H1 (cell line): ENCODE measurements at regions not wholly inside any gene's neighbourhood (a gene's known extent, or its start where the extent isn't known, plus 50 kb on each side); places are given as distances from the start of the nearest gene placed in this dataset.
A peak's percentile ranks its signal among the peaks of the same experiment; 100 is the strongest.

ENCODE experiments used
- CTCF ChIA-PET: fragments of 300-600 bp; sonication (Branson Sonifier 250); formaldehyde crosslinking; loops from one replicate; lab custom pipeline; 2021; ENCODE audit not compliant: partially characterized antibody; lab: Charles Lee
- POLR2A ChIA-PET: fragments of 300-600 bp; sonication (Branson Sonifier 250); formaldehyde crosslinking; loops from one replicate; lab custom pipeline; 2021; ENCODE audit warnings: inconsistent platforms; ENCODE audit not compliant: partially characterized antibody; lab: Charles Lee
- DNase-seq, 2 experiments: peaks; one replicate each; pipeline versions ENCODE4 v3.0.0 to v3.0.0-alpha.2; 2010 to 2022; ENCODE audit warnings: low spot score in 2 of 2, low read depth in 1 of 2, mixed read lengths in 1 of 2
- FAIRE-seq: peaks from 2 replicates; lab custom pipeline; 2011; peaks lifted over from hg19 to GRCh38; lab: Jason Lieb, UNC
- H2AFZ ChIP-seq: 2 replicates; pipeline ENCODE4 v1.8.1; 2012; ENCODE audit warnings: low read length, inconsistent platforms
- H2AK5ac ChIP-seq: 2 replicates; pipeline ENCODE4 v1.6.1; 2013; ENCODE audit warnings: low read depth, low read length
- H2BK120ac ChIP-seq: replicated peaks from 2 replicates; pipeline ENCODE3; 2013; ENCODE audit warnings: low read depth, low read length, inconsistent platforms
- H2BK12ac ChIP-seq: 2 replicates; pipeline ENCODE4 v1.6.1; 2013; ENCODE audit warnings: low read depth, low read length
- H2BK15ac ChIP-seq: 2 replicates; pipeline ENCODE4 v1.6.1; 2013; ENCODE audit warnings: low read length
- H2BK20ac ChIP-seq: 2 replicates; pipeline ENCODE4 v1.6.1; 2013; ENCODE audit warnings: low read length
- H2BK5ac ChIP-seq: 2 replicates; pipeline ENCODE4 v1.6.1; 2013; ENCODE audit warnings: low read depth, low read length
- H3K14ac ChIP-seq: 2 replicates; pipeline ENCODE4 v1.6.1; 2013; ENCODE audit warnings: inconsistent platforms; ENCODE audit not compliant: insufficient read length
- H3K18ac ChIP-seq: 2 replicates; pipeline ENCODE4 v1.6.1; 2013; ENCODE audit warnings: low read length; ENCODE audit errors: extremely low read depth
- H3K23ac ChIP-seq: 2 replicates; pipeline ENCODE4 v1.6.1; 2013; ENCODE audit warnings: inconsistent platforms; ENCODE audit not compliant: insufficient read length
- H3K23me2 ChIP-seq: 2 replicates; pipeline ENCODE4 v1.6.1; 2013; ENCODE audit warnings: low read depth, low read length
- H3K27ac ChIP-seq: 2 replicates; pipeline ENCODE4 v1.6.1; 2011; ENCODE audit warnings: low read depth, low read length, inconsistent platforms
- H3K27me3 ChIP-seq, 4 experiments: replicated peaks in 1 of 4; 1 replicate in 1 of 4; 2 replicates in 3 of 4; pipeline versions ENCODE4 v1.6.1 to v1.8.1; 2011 to 2013; ENCODE audit warnings: low read length in 3 of 4, mild to moderate bottlenecking in 3 of 4, inconsistent platforms in 2 of 4, mixed read lengths in 2 of 4, moderate library complexity in 1 of 4; ENCODE audit not compliant: control insufficient read depth in 3 of 4, insufficient read depth in 3 of 4; ENCODE audit errors: extremely low read depth in 1 of 4
- H3K36me3 ChIP-seq, 4 experiments: 2 replicates each; pipeline versions ENCODE4 v1.6.1 to v1.8.1; 2011 to 2013; ENCODE audit warnings: mild to moderate bottlenecking in 4 of 4, low read length in 3 of 4, moderate library complexity in 2 of 4, control low read depth in 1 of 4, inconsistent platforms in 1 of 4; ENCODE audit not compliant: insufficient read depth in 4 of 4, control insufficient read depth in 2 of 4
- H3K4ac ChIP-seq: replicated peaks from 2 replicates; pipeline ENCODE3; 2013; ENCODE audit warnings: low read length, low read depth, mixed read lengths, inconsistent platforms; ENCODE audit not compliant: insufficient read length
- H3K4me1 ChIP-seq, 4 experiments: replicated peaks in 1 of 4; 1 replicate in 1 of 4; 2 replicates in 3 of 4; pipeline versions ENCODE4 v1.6.1 to v1.8.1; 2011 to 2013; ENCODE audit warnings: low read length in 3 of 4, inconsistent platforms in 2 of 4, mixed read lengths in 1 of 4; ENCODE audit not compliant: insufficient read depth in 4 of 4, control insufficient read depth in 3 of 4
- H3K4me2 ChIP-seq, 2 experiments: 2 replicates each; pipeline versions ENCODE4 v1.6.1 to v1.8.1; 2011 to 2013; ENCODE audit warnings: low read depth in 2 of 2, low read length in 2 of 2, control low read depth in 1 of 2, inconsistent platforms in 1 of 2, mild to moderate bottlenecking in 1 of 2; ENCODE audit not compliant: insufficient read depth in 1 of 2
- H3K4me3 ChIP-seq, 4 experiments: fragments of 200-600, 300-600 bp in 1 of 4; sonication (generic), shearing (Covaris generic), sonication (Bioruptor Twin) in 1 of 4; 2 replicates each; pipeline versions ENCODE4 v1.5.1 to v1.8.1; 2011 to 2016; ENCODE audit warnings: low read length in 4 of 4, low read depth in 3 of 4, control low read depth in 2 of 4, inconsistent platforms in 2 of 4, mild to moderate bottlenecking in 2 of 4, mixed read lengths in 1 of 4, moderate library complexity in 1 of 4; ENCODE audit not compliant: insufficient read depth in 2 of 4; ENCODE audit errors: extremely low read depth in 1 of 4
- H3K56ac ChIP-seq: replicated peaks from 2 replicates; pipeline ENCODE3; 2013; ENCODE audit warnings: low read depth, mild to moderate bottlenecking, mixed read lengths, low read length, inconsistent platforms; ENCODE audit not compliant: insufficient read length
- H3K79me1 ChIP-seq: 2 replicates; pipeline ENCODE4 v1.6.1; 2013; ENCODE audit warnings: low read depth, low read length, control low read depth
- H3K79me2 ChIP-seq, 2 experiments: 2 replicates each; pipeline versions ENCODE4 v1.6.1 to v1.8.1; 2012 to 2013; ENCODE audit warnings: low read length in 2 of 2, mild to moderate bottlenecking in 2 of 2, inconsistent platforms in 1 of 2; ENCODE audit not compliant: insufficient read depth in 2 of 2, control insufficient read depth in 1 of 2
- H3K9ac ChIP-seq, 4 experiments: replicated peaks in 1 of 4; 1 replicate in 1 of 4; 2 replicates in 3 of 4; pipeline versions ENCODE4 v1.6.1 to v1.8.1; 2011 to 2013; ENCODE audit warnings: low read depth in 3 of 4, low read length in 3 of 4, control low read depth in 2 of 4, mild to moderate bottlenecking in 2 of 4, moderate library complexity in 2 of 4, inconsistent platforms in 1 of 4; ENCODE audit errors: extremely low read depth in 1 of 4
- H3K9me3 ChIP-seq, 2 experiments: 2 replicates each; pipeline versions ENCODE4 v1.6.1 to v1.8.1; 2012 to 2013; ENCODE audit warnings: mild to moderate bottlenecking in 2 of 2, moderate library complexity in 2 of 2, control low read depth in 1 of 2, inconsistent platforms in 1 of 2, low read depth in 1 of 2, low read length in 1 of 2, mixed read lengths in 1 of 2; ENCODE audit not compliant: insufficient read depth in 2 of 2
- H4K20me1 ChIP-seq, 2 experiments: replicated peaks in 1 of 2; 2 replicates each; pipeline versions ENCODE3 to v1.8.1; 2011 to 2013; ENCODE audit warnings: inconsistent platforms in 2 of 2, low read length in 2 of 2, mild to moderate bottlenecking in 1 of 2; ENCODE audit not compliant: insufficient read depth in 2 of 2, control insufficient read depth in 1 of 2
- H4K5ac ChIP-seq: 2 replicates; pipeline ENCODE4 v1.6.1; 2013; ENCODE audit warnings: low read length, low read depth, mixed read lengths, inconsistent platforms; ENCODE audit not compliant: insufficient read length
- H4K8ac ChIP-seq: 2 replicates; pipeline ENCODE4 v1.8.0; 2013; ENCODE audit warnings: mild to moderate bottlenecking, moderate library complexity, low read length, inconsistent platforms; ENCODE audit not compliant: insufficient read depth; ENCODE audit errors: extremely low read depth
- H4K91ac ChIP-seq: replicated peaks from 2 replicates; pipeline ENCODE3; 2013; ENCODE audit warnings: low read length, mixed read lengths, inconsistent platforms; ENCODE audit not compliant: insufficient read length
- CHD1 ChIP-seq: IDR thresholded peaks from 2 replicates; pipeline ENCODE4 v1.6.1; 2012; ENCODE audit warnings: low read depth, low read length, improper control_type of control experiment
- CTBP2 ChIP-seq: IDR thresholded peaks from 2 replicates; pipeline ENCODE4 v1.7.0; 2011; ENCODE audit warnings: borderline replicate concordance, mild to moderate bottlenecking, moderate library complexity, mixed read lengths, low read length; ENCODE audit not compliant: insufficient read depth, insufficient read length
- MAFK ChIP-seq: IDR thresholded peaks from 2 replicates; pipeline ENCODE4 v1.6.1; 2012; ENCODE audit warnings: low read depth, mild to moderate bottlenecking, improper control_type of control experiment, low read length
- NRF1 ChIP-seq: IDR thresholded peaks from 2 replicates; pipeline ENCODE4 v1.6.1; 2011; ENCODE audit warnings: mild to moderate bottlenecking, low read depth, low read length, improper control_type of control experiment
- POLR2AphosphoS5 ChIP-seq: IDR thresholded peaks from 2 replicates; pipeline ENCODE4 v1.6.1; 2011; ENCODE audit warnings: low read depth, low read length
- SIN3A ChIP-seq, 2 experiments: IDR thresholded peaks in 1 of 2; conservative IDR thresholded peaks in 1 of 2; 2 replicates each; pipeline ENCODE4 v1.6.1; 2011 to 2012; ENCODE audit warnings: low read length in 2 of 2, improper control_type of control experiment in 1 of 2, low read depth in 1 of 2, mild to moderate bottlenecking in 1 of 2
- SUZ12 ChIP-seq: fragments of 200-600 bp; sonication (generic); IDR thresholded peaks from 2 replicates; pipeline ENCODE4 v1.6.1; 2012; ENCODE audit warnings: mild to moderate bottlenecking, inconsistent platforms, low read length, moderate library complexity, mixed read lengths
- whole genome bisulfite sequencing, 2 experiments: shearing (Covaris generic) in 1 of 2; methylation state at CpG; one replicate each; pipeline versions ENCODE4 v1.1.6 to v1.1.7; 2013 to 2015; ENCODE audit warnings: low lambda C conversion rate in 2 of 2, mixed read lengths in 2 of 2, inconsistent platforms in 1 of 2, low coverage in 1 of 2, missing lambda C conversion rate in 1 of 2; ENCODE audit not compliant: insufficient replicate concordance in 2 of 2, insufficient coverage in 1 of 2, insufficient read length in 1 of 2; ENCODE audit errors: extremely low coverage in 1 of 2, missing lambda C conversion rate in 1 of 2; 5-methylcytosine and 5-hydroxymethylcytosine counted together
- TF ChIP-seq, protein P1 (sequence below): IDR thresholded peaks from 2 replicates; pipeline ENCODE4 v1.6.1; 2011; ENCODE audit warnings: low read length, improper control_type of control experiment

DNA sequence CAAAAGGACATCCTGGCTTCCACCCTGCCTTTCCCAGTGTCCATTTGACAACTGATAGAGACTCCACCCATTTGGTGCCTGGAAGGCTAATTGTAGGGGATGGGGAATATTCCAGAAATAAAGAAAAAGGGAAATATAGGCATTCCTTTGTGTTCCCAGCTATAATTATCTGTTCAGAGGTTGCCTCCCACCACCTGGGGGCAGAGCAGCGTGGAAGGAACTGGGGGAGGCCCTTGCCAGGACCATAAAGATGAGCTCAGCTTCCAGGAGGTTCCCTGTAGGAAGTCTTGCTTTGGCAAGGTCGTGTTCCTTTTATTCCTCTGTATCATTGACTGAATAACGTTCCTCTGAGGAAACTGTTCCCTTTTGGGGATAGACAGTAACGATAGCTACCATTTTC, 214.7 kb downstream of the TFAP2C start:
- H2BK15ac ChIP-seq = 0 out of 2 replicates have a peak overlapping the region, but pooled peaks have one; percentile 32
- FAIRE-seq (no peak), DNase-seq (no peak)
- H4K8ac ChIP-seq = no peak overlapping the region
- H2BK20ac ChIP-seq = no peak overlapping the region
- H4K20me1 ChIP-seq = peaks cover 0 to under 1% of the 10 kb centered on the region in 2 experiments
- H2BK12ac ChIP-seq = peak overlapping the region; percentile 95; the same call in 1 of the 2 replicates
- no peak overlapping the region for H4K5ac ChIP-seq
- no peak overlapping the region for H3K23ac ChIP-seq
- CTCF ChIA-PET = interaction anchor here (0.6 to 4.2 kb wide), 41 partner anchors 10 to 330 kb away, joined by 3 to 27 read pairs (median 4); partner anchors contain the start of gene TFAP2C
- no peaks in the 10 kb centered on the region for H3K9me3 ChIP-seq
- 0 out of 2 replicates have a peak overlapping the region, but pooled peaks have one; percentile 30 for H2BK5ac ChIP-seq
- H3K27me3 ChIP-seq = no peaks in the 10 kb centered on the region; a peak in 4 of 7 replicates
- H3K4me2 ChIP-seq = no peak overlapping the region
- peaks cover 5% of the 10 kb centered on the region; the same call in 1 of the 2 replicates for H3K23me2 ChIP-seq
- peaks cover 0 to 5% (median 0%) of the 10 kb centered on the region in 4 experiments; a peak in 3 of 7 replicates for H3K4me1 ChIP-seq
- no peak overlapping the region for H3K27ac ChIP-seq
- no peak overlapping the region for H3K4me3 ChIP-seq
- H4K91ac ChIP-seq = no peak overlapping the region
- peak overlapping the region; percentile 2; the same call in 1 of the 2 replicates for H2AFZ ChIP-seq
- POLR2A ChIA-PET = interaction anchor here (1.2 kb wide), 1 partner anchor 38 kb away, joined by 3 read pairs; no protein-coding TSS in a partner anchor
- H3K56ac ChIP-seq = no peak overlapping the region
- H3K14ac ChIP-seq = no peak overlapping the region
- no peaks in the 10 kb centered on the region for H3K79me1 ChIP-seq
- WGBS, 2 experiments = 57% methylated on average over 4 of the region's 4 CpGs; no CpG with 5 or more reads in 1 of the 2 experiments
- H3K9ac ChIP-seq = no peak overlapping the region
- no peak overlapping the region for H3K4ac ChIP-seq
- H2AK5ac ChIP-seq = peak overlapping the region; percentile 54; the same call in 1 of the 2 replicates
- H3K79me2 ChIP-seq = no peaks in the 10 kb centered on the region
- H2BK120ac ChIP-seq = no peak overlapping the region
- H3K18ac ChIP-seq = no peak overlapping the region
- no peaks in the 10 kb centered on the region for H3K36me3 ChIP-seq
- no peak for TF ChIP-seq POLR2AphosphoS5
- no peak for TF ChIP-seq CTBP2
- no peak for TF ChIP-seq SIN3A (conservative IDR thresholded peaks at IDR 0.05 in 1 of 2, IDR thresholded peaks at IDR 0.05 in 1 of 2; ENCODE audit: low read depth in 1 of 2, low read length in 2 of 2)
- TF ChIP-seq SUZ12 = no peak
- TF ChIP-seq, protein P1, sequence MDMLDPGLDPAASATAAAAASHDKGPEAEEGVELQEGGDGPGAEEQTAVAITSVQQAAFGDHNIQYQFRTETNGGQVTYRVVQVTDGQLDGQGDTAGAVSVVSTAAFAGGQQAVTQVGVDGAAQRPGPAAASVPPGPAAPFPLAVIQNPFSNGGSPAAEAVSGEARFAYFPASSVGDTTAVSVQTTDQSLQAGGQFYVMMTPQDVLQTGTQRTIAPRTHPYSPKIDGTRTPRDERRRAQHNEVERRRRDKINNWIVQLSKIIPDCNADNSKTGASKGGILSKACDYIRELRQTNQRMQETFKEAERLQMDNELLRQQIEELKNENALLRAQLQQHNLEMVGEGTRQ = no peak
- TF ChIP-seq NRF1 = no peak
- TF ChIP-seq MAFK = no peak
- no peak for TF ChIP-seq CHD1
